ENCODE measurements at regions not wholly inside any gene's neighbourhood (a gene's known extent, or its start where the extent isn't known, plus 50 kb on each side); places are given as distances from the start of the nearest gene placed in this dataset.
"Not testable (repeated sequence)": the region's sequence is repeated elsewhere in the genome, so short reads cannot be mapped to it uniquely, and the experiment has no call there.

- not testable (repeated sequence) for TF ChIP-seq CTCF (conservative IDR thresholded peaks at IDR 0.05; ENCODE audit: low read length); EZH2phosphoT487 (IDR thresholded peaks at IDR 0.05; ENCODE audit: borderline replicate concordance, low read depth, low read length)
Measured at GRCh38 chr4:128620279-128620965, 189.1 kb upstream of the JADE1 start.
